ENCODE measurements at regions not wholly inside any gene's neighbourhood (a gene's known extent, or its start where the extent isn't known, plus 50 kb on each side); places are given as distances from the start of the nearest gene placed in this dataset.
"Not testable (repeated sequence)": the region's sequence is repeated elsewhere in the genome, so short reads cannot be mapped to it uniquely, and the experiment has no call there.

DNA sequence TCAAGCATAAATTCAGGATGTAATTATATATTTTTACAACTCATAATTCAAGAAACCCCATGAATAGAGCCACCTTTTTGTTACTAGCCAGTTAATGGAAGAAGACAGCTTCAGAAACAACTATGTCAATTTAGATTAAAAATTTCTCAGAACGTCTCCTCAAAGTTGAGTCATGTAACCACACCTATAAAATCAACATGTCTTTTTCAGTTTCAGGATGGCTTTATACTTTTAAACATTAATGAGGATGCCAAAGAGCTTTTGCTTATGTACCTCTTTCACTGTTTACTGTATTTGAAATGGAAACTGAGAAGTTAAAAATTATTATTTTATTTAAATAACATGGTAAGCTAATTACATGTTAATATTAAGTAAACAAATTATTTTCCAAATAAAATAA, 280.1 kb downstream of the PTH2R start:
- no peak for DNase-seq

DNA sequence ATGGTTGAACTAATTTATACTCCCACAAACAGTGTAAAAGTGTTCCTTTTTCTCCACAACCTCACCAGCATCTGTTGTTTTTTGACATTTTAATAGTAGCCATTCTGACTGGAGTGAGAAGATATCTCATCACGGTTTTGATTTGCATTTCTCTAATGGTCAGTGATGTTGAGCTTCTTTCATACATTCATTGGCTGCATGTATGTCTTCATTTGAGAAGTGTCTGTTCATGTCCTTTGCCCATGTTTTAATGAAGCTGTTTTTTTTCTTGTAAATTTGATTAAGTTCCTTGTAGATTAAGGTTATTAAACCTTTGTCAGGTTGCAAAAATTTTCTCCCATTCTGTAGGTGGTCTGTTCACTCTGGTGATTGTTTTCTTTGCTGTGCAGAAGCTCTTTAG, 281.1 kb downstream of the PTH2R start:
- not testable (repeated sequence) for DNase-seq

DNA sequence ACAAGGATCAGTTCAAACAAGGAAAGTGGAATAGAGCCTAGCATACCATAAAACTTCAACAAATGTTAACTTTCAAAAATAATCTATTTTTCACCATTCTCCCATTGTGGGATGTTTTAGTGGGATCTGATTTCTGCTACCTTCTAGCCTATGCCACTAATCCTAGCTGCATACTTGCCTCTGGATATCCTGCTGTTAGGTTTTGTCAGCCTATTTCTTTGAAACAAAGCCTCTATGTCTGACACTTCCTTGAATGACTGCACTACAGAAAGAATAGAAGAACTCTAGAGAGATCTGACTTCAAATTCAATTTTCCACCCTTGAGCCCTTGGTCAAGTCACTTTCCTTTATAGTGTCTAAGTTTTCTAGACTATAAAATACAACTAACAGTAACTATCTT, 291.5 kb downstream of the PTH2R start:
- DNase-seq = no peak

DNA sequence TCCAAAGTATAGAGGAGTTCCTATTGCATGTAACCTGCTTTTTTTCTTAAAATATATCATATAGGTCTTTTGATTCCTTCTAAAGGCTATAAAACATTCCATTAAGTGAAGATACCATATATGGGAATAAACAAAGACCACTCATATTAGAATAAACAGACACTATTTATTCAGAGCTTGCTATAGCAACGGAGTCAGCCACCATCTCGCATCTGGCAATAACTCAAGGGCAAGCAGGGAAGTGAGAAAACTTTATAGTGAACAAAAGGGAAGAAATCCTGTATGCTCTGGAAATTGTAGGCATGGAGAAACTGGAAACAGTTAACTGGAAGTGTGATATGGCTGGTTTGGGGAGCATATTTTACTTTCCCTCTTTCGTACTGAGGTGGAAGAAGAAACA, 301.9 kb downstream of the PTH2R start:
- DNase-seq = no peak

DNA sequence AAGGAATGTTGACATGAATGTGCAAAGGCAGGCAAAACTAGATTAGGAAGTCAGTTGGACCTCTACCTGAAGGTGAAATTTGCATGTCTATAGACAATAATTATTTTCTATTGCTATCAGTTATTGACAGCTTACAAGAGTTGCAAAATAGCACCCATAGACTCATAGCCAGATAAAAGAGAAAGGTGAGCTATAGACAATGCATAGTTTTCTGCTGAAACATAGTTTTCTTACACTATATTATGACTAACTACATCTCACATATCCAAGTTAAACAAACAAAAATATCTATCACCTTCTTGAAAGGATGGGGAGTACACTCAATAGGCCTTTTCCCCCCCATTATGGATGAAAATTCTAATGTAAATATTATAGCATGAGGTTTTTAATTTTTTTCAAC, 305.0 kb downstream of the PTH2R start:
- no peak for DNase-seq

DNA sequence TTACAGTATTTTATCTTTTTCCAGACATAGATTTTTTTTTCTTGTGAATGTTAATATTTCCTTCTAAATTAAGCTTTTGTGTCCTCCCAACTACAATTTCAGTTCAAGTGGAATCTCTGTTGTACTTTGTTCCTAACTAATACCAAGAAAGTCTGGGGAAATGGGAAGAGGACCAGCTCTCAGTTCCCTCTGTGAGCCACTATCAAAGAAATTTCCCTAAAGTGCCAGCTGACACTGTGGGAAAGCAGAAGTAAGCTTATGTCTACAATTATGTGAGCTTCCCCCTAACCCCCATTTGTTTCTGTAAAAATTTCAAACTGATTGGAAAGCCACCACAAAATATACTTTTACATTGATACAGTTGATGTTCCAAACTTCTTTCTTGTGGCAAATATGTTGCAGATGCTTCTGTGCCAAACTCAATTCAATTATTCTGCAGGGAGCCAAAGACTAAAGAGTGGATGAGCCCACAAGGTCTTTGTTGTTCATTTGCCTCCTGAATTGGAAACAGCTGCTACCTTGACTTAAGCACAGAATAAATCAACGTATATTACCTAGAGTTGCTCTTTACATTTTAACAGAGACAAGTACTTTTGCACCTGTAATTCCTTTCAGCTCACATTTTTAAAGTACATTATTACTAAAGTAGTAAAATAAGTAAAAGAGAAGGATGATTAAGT, 306.6 kb downstream of the PTH2R start:
- peak; percentile 3 for DNase-seq

DNA sequence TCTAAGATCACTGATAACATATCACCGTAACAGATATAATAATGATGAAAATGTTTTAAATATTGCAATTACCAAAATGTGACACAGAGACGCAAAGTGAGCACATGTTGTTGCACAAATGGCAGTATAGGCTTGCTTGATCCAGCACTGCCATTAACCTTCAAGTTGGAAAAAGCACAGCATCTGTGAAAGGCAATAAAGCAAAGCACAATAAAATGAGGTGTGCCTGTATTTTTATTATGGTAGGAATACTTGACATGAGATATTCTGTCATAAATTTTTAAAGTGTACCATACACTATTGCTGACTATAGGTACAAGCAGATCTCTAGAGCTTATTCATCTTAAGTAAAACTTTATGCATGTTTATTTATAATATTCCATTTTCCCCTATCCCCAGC, 312.2 kb downstream of the PTH2R start:
- no peak for DNase-seq

DNA sequence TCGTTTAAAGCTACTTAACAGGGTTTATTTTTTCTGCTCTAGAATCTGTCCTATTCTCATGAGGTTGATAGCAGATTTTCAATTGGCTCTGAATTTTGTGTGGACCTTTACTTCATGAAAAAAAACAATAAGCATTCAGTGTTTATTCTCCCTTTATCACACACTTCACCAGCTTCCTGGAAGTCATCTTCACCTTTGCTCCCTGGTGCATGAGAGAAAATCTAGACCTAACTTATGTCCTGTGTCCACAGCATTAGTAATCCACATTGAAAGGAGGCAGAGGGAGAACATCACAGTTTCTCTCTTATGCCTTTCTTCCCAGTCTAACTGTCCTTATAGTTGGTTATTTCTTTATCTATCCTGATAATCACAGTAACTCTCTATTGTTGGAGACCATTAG, 316.1 kb downstream of the PTH2R start:
- no peak for DNase-seq

DNA sequence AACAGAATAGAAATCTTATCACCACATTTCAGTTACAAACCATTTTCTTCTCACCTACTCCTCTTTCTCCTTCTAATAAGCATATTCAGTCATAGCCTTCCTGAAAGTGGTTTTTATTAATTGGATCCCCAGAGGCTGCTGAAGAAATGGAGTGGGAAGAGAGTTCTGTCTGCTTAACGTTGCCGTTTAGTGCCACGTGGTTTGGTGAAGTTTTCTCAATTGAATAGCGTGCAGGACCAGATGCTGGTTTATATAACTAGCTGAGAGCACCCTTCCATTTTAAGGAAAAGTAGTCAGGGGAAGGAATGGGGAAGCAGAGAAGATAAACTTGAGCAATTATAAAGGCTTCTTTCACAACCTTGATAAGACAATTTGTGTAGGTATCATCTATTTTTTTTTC, 318.7 kb downstream of the PTH2R start:
- DNase-seq = no peak

DNA sequence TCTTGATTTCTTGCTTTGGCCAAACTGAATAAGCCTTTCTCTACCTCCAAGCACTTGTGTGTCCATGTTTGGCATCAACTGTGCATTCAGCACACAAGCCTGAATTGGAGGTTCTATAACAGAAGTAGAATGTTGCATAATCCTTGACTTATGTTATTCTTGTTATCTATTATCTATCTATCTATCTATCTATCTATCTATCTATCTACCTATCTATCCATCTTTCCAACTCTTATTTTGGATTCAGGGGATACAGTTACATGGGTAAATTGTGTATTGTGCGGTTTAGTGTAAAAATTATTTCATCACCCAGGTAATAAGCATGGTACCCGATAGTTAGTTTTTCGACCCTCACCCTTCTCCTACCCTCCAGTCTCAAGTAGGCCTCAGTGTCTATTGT, 319.6 kb downstream of the PTH2R start:
- DNase-seq = no peak

DNA sequence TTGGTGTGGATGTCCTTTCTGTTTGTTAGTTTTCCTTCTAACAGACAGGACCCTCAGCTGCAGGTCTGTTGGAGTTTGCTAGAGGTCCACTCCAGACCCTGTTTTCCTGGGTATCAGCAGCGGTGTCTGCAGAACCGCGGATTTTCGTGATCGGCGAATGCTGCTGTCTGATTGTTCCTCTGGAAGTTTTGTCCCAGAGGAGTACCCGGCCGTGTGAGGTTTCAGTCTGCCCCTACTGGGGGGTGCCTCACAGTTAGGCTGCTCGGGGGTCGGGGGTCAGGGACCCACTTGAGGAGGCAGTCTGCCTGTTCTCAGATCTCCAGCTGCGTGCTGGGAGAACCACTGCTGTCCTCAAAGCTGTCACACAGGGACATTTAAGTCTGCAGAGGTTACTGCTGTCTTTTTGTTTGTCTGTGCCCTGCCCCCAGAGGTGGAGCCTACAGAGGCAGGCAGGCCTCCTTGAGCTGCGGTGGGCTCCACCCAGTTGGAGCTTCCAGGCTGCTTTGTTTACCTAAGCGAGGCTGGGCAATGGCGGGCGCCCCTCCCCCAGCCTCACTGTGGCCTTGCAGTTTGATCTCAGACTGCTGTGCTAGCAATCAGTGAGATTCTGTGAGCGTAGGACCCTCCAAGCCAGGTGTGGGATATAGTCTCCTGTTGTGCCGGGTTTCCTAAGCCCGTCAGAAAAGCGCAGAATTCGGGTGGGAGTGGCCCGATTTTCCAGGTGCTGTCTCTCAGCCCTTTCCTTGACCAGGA, 345.2 kb downstream of the PTH2R start:
- not testable (repeated sequence) for DNase-seq

DNA sequence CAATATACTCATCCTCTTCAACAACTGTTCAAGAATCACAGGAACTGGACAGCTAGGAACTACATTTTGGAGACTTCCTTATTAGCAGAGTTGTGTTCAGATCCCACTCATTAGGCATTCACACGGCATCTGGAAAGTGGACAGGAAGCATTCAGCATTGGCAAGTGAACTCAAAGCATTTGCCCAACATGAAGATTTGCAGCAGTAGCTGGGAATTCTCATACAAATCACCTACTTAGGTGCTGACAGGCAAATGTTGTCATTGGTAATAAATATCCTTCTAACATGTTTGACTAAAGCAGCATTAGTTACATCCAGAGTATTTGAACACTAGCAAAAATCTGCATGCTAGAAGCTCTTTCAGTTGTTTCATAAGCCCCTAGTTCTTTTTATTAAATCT, 350.8 kb downstream of the PTH2R start:
- no peak for DNase-seq

DNA sequence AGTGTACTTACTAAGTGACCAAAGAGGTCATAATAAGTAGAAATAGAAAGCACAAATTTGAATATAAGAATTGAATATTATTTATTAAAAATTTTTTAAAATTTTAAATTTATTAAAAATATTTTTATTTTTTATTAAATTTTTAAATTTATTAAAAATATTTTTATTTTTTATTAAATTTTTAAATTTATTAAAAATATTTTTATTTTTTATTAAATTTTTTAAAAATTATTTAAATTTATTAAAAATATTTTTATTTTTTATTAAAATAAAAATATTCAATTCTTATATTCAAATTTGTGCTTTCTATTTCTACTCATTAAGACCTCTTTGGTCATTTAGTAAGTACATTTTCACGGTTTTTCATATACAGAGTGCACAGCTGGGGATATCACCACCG, 366.5 kb downstream of the PTH2R start:
- not testable (repeated sequence) for DNase-seq

DNA sequence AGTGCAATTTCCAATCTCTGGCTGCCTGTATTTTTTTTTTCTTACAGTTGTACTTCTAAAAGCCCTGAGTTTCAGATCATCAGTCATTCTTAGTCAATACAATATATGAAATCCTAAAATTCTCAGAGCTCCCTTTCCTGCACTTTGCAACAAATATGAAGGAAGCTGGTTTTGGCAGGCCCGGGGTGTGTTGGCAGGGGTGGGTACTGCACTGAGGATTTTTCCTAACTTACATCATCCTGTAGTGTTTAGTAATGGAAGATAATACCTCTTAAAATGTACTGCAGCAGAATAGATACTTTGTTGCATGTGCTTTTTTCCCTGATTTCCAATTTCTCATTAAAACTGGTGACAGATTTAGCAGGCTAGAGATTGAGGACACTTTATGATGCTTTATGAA, 374.6 kb downstream of the PTH2R start:
- no peak for DNase-seq

DNA sequence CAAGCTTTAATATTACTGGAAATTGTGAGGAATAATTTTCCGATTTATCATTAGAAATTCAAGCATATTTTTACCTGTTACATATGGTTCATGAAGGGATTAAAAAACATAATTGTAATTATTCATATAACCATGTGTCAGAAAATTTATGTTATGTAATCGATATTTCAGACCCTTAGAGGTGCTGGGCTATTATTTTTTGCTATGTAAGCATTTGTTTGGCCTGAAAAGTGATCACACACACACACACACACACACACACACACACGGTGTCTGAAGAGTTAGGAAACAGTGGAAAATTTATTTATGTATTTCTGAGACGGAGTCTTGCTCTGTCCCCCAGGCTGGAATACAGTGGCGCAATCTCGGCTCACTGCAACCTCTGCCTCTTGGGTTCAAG, 375.5 kb downstream of the PTH2R start:
- no peak for DNase-seq

DNA sequence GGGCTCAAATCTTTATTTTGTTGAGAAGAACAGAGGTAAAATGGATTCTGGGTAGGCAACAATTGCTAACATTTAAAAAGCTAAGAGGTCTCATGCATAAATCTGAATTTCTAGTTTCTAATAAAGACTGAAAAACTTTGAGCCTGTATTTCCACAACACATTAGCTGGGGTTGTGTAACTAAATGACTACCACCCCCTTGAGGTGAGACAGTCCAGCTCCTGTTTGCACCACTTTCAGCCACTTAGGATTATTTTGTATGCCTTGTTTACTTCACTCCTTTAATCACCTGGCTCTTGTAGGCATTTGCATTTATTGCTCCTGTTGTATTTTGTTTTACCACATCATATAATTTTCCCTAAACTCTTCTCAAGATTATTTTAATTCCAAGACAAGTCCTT, 376.6 kb downstream of the PTH2R start:
- DNase-seq = peak; percentile 45

DNA sequence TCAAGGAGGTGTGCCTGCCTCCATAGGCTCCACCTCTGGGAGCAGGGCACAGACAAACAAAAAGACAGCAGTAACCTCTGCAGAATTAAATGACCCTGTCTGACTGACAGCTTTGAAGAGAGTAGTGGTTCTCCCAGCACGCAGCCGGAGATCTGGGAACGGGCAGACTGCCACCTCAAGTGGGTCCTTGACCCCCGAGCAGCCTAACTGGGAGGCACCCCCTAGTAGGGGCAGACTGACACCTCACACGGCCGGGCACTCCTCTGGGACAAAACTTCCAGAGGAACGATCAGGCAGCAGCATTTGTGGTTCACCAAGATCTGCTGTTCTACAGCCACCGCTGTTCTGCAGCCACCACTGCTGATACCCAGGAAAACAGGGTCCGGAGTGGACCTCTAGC, 378.2 kb downstream of the PTH2R start:
- not testable (repeated sequence) for DNase-seq

DNA sequence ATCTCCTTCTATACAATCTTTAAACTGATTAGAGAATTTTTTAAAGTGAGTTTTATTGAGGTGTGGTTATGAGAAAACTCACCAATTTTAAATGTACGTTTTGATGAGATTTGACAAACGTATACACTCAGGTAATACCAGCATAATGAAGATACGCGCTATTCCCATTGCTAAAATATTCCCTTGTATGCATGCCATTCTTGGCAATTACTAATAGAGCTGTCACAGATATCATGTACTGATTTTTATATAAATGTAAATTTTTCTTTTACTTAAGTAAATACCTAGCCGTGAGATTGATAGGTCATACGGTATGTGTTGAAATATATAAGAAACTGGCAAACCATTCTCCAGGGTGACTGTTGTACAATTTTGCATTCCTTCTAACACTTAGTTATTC, 384.7 kb downstream of the PTH2R start:
- DNase-seq = no peak

DNA sequence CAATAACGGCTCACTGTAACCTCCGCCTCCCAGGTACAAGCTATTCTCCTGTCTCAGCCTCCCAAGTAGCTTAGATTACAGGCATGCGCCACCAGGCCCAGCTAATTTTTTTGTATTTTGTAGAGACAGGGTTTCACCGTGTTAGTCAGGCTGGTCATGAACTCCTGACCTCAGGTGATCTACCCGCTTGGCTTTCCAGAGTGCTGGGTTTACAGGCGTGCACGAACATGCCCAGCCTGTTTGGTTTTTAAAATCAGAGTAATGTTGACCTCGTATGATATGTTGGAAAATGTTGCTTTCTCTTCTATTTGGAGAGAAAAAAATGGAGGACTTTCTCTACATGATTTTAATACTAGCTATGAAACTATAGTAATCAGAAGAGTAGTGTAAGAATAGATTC, 386.2 kb downstream of the PTH2R start:
- no peak for DNase-seq

DNA sequence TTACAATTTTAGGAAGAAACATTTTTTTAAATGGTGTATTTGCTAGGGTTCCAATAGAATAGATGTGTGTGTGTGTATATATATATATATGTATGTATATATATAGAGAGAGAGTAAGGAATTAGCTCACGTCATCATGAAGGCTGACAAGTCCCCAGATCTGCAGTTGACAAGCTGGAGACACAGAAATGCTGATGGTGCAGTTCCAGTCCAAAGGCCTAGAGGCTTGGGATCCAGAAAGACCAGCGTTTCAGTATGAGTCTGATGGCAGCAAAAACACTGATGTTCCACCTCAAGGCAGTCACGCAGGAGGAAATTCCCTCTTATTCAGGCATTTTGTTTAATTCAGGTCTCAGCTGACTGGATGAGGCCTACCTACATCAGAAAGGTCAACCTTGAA, 386.8 kb downstream of the PTH2R start:
- no peak for DNase-seq

DNA sequence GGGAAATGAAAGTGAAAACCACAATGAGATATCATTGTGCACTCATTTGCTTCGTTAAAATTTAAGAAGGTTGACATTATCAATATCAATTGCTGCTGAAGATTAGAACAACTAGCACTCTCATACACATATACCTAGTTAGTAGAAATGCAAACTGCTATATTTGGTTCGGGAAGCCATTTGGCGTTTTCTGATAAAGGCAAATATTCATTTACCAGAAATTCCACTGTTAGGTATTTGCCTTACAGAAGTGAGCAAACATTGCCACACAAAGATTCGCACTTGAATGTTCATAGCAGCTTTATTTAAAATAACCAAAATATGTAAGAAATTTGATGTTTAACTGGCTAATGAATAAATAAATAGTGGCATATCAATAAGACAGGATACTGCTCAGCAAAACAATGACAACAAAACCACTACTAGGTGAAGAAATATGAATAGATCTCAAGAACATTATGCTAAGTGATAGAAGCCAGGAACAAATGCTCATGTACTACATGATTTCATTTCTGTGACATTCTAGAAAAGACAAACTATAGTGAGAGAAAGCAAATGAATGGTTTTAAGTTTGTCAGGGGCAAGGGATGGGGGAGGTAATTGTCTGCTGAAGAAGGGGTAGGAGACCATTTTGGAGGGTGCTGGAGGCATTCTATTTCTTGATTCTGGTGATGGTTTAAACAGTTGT, 387.8 kb downstream of the PTH2R start:
- no peak for DNase-seq

DNA sequence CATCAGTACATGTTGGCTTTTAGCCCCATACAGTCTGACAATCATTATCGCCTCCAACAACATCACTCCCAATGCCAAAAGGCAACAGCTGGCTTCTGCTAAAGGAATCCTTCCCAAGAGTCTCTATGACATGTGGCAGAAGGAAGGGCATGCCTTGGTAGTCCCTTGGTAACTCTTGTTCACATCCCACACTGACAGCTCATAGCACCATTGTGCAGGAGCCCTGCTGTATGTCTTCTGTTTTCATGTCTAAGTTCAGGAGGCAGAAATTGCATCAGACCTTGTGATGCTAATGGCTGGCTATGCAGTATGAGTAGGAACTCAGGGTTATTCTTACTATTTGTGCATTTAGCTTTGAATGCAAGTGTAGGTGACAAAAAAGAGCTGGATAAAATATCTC, 392.1 kb downstream of the PTH2R start:
- no peak for DNase-seq

DNA sequence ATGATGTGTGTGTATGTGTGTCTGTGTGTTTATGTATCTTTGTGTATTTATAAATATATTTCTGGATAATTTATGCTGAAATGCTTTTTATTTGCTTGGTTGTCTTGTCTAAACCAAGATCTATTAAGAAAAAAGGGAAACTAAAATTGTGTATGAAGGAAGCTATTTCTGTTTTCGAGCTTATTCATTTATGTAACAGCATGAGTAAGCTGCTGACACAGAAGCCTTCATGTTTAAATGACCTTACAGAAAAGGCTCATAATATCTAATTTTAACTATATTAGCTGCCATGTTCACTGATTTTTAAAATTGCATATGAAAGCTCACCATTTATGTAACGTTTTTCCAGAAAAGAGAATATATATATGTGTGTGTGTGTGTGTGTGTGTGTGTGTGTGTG, 392.8 kb downstream of the PTH2R start:
- no peak for DNase-seq

DNA sequence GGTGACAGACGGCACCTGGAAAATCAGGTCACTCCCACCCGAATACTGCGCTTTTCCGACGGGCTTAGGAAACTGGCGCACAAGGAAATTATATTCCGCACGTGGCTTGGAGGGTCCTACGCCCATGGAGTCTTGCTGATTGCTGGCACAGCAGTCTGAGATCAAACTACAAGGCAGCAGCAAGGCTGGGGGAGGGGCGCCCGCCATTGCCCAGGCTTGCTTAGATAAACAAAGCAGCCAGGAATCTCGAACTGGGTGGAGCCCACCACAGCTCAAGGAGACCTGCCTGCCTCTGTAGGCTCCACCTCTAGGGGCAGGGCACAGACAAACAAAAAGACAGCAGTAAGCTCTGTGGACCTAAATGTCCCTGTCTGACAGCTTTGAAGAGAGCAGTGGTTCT, 394.3 kb downstream of the PTH2R start:
- not testable (repeated sequence) for DNase-seq

Measured in hematopoietic multipotent progenitor cell treated with erythropoietin and hydrocortisone succinate and interleukin-3 and kit ligand, for 4 days (in vitro differentiated cells).